ENCODE measurements at regions not wholly inside any gene's neighbourhood (a gene's known extent, or its start where the extent isn't known, plus 50 kb on each side); places are given as distances from the start of the nearest gene placed in this dataset.

GRCh38 chr12:83313322-83313721, 626.6 kb downstream of the TMTC2 start:
- Histone ChIP-seq H3K36me3 (ENCODE audit: insufficient read depth, low read length) (no peaks in the 10 kb centered on the region), H3K27me3 (ENCODE audit: control insufficient read depth in 1 of 2, insufficient read depth in 2 of 2, low read length in 2 of 2) (no peaks in the 10 kb centered on the region), H3K27ac (ENCODE audit: low read depth in 1 of 2, low read length in 2 of 2) (no peak overlapping the region), H3K4me1 (ENCODE audit: insufficient read depth, low read length) (no peaks in the 10 kb centered on the region), H3K9me3 (ENCODE audit: control insufficient read depth in 1 of 2, insufficient read depth in 1 of 2, low read length in 2 of 2) (peaks cover 0 to 3% of the 10 kb centered on the region in 2 experiments), H3K4me3 (ENCODE audit: low read length) (no peak overlapping the region)
- DNase-seq (no peak), ATAC-seq (ENCODE audit: poor library complexity) (no peak)
- no peaks in the 10 kb centered on the region for H3K27me3 Mint-ChIP-seq
- no peak overlapping the region for H3K27ac Mint-ChIP-seq
- no peak overlapping the region for H3K4me3 Mint-ChIP-seq
- H3K36me3 Mint-ChIP-seq (ENCODE audit: low read depth) = no peaks in the 10 kb centered on the region
- CTCF ChIA-PET = no interaction called here
- no peak for TF ChIP-seq CTCF (IDR thresholded peaks at IDR 0.05)
- H3K9me3 Mint-ChIP-seq = peaks cover 2% of the 10 kb centered on the region
- intact Hi-C loops (cut with DNase I, micrococcal nuclease) = no loop called here
- POLR2A ChIA-PET = no interaction called here
- no peaks in the 10 kb centered on the region for H3K4me1 Mint-ChIP-seq (ENCODE audit: low read depth)

- ATAC-seq (ENCODE audit: poor library complexity) (no peak), DNase-seq (no peak)
- no peaks in the 10 kb centered on the region for H3K27me3 Mint-ChIP-seq
- no peak overlapping the region for H3K27ac ChIP-seq (ENCODE audit: low read depth in 1 of 2, low read length in 2 of 2)
- no peaks in the 10 kb centered on the region for H3K27me3 ChIP-seq (ENCODE audit: control insufficient read depth in 1 of 2, insufficient read depth in 2 of 2, low read length in 2 of 2)
- H3K9me3 ChIP-seq (ENCODE audit: control insufficient read depth in 1 of 2, insufficient read depth in 1 of 2, low read length in 2 of 2) = no peaks in the 10 kb centered on the region
- H3K4me3 ChIP-seq (ENCODE audit: low read length) = no peak overlapping the region
- no peak for TF ChIP-seq CTCF (IDR thresholded peaks at IDR 0.05)
- H3K4me3 Mint-ChIP-seq = no peak overlapping the region
- peaks cover 7% of the 10 kb centered on the region for H3K9me3 Mint-ChIP-seq
- intact Hi-C loops (cut with DNase I, micrococcal nuclease) = no loop called here
- ChIA-PET CTCF (no interaction called here), POLR2A (no interaction called here)
- H3K4me1 ChIP-seq (ENCODE audit: insufficient read depth, low read length) = no peaks in the 10 kb centered on the region
- no peak overlapping the region for H3K27ac Mint-ChIP-seq
- no peaks in the 10 kb centered on the region for H3K36me3 Mint-ChIP-seq (ENCODE audit: low read depth)
- no peaks in the 10 kb centered on the region for H3K4me1 Mint-ChIP-seq (ENCODE audit: low read depth)
- H3K36me3 ChIP-seq (ENCODE audit: insufficient read depth, low read length) = no peaks in the 10 kb centered on the region
Observed at GRCh38 chr12:83276904-83277303, 590.2 kb downstream of the TMTC2 start.

- ATAC-seq (ENCODE audit: poor library complexity) = no peak
- no peaks in the 10 kb centered on the region for H3K4me1 ChIP-seq (ENCODE audit: insufficient read depth, low read length)
- Mint-ChIP-seq H3K27ac (no peak overlapping the region), H3K27me3 (no peaks in the 10 kb centered on the region), H3K36me3 (ENCODE audit: low read depth) (no peaks in the 10 kb centered on the region), H3K9me3 (peaks cover 13% of the 10 kb centered on the region), H3K4me3 (no peak overlapping the region), H3K4me1 (ENCODE audit: low read depth) (no peaks in the 10 kb centered on the region)
- H3K36me3 ChIP-seq (ENCODE audit: insufficient read depth, low read length) = no peaks in the 10 kb centered on the region
- H3K27me3 ChIP-seq (ENCODE audit: control insufficient read depth in 1 of 2, insufficient read depth in 2 of 2, low read length in 2 of 2) = no peaks in the 10 kb centered on the region
- DNase-seq = no peak
- ChIA-PET POLR2A (no interaction called here), CTCF (no interaction called here)
- H3K27ac ChIP-seq (ENCODE audit: low read depth in 1 of 2, low read length in 2 of 2) = no peak overlapping the region
- no peaks in the 10 kb centered on the region for H3K9me3 ChIP-seq (ENCODE audit: control insufficient read depth in 1 of 2, insufficient read depth in 1 of 2, low read length in 2 of 2)
- TF ChIP-seq CTCF (IDR thresholded peaks at IDR 0.05) = no peak
- H3K4me3 ChIP-seq (ENCODE audit: low read length) = no peak overlapping the region
- intact Hi-C loops (cut with DNase I, micrococcal nuclease) = no loop called here
Observed at GRCh38 chr12:83271201-83271600, 584.5 kb downstream of the TMTC2 start.

Data from CD4-positive, alpha-beta T cell (primary cell).